H1 (cell line): ENCODE measurements at regions not wholly inside any gene's neighbourhood (a gene's known extent, or its start where the extent isn't known, plus 50 kb on each side); places are given as distances from the start of the nearest gene placed in this dataset.
A peak's percentile ranks its signal among the peaks of the same experiment; 100 is the strongest.

ENCODE experiments used
- CTCF ChIA-PET: fragments of 300-600 bp; sonication (Branson Sonifier 250); formaldehyde crosslinking; loops from one replicate; lab custom pipeline; 2021; ENCODE audit not compliant: partially characterized antibody; lab: Charles Lee
- POLR2A ChIA-PET: fragments of 300-600 bp; sonication (Branson Sonifier 250); formaldehyde crosslinking; loops from one replicate; lab custom pipeline; 2021; ENCODE audit warnings: inconsistent platforms; ENCODE audit not compliant: partially characterized antibody; lab: Charles Lee
- DNase-seq, 2 experiments: peaks; one replicate each; pipeline versions ENCODE4 v3.0.0 to v3.0.0-alpha.2; 2010 to 2022; ENCODE audit warnings: low spot score in 2 of 2, low read depth in 1 of 2, mixed read lengths in 1 of 2
- FAIRE-seq: peaks from 2 replicates; lab custom pipeline; 2011; peaks lifted over from hg19 to GRCh38; lab: Jason Lieb, UNC
- H2AFZ ChIP-seq: 2 replicates; pipeline ENCODE4 v1.8.1; 2012; ENCODE audit warnings: low read length, inconsistent platforms
- H2AK5ac ChIP-seq: 2 replicates; pipeline ENCODE4 v1.6.1; 2013; ENCODE audit warnings: low read depth, low read length
- H2BK120ac ChIP-seq: replicated peaks from 2 replicates; pipeline ENCODE3; 2013; ENCODE audit warnings: low read depth, low read length, inconsistent platforms
- H2BK12ac ChIP-seq: 2 replicates; pipeline ENCODE4 v1.6.1; 2013; ENCODE audit warnings: low read depth, low read length
- H2BK15ac ChIP-seq: 2 replicates; pipeline ENCODE4 v1.6.1; 2013; ENCODE audit warnings: low read length
- H2BK20ac ChIP-seq: 2 replicates; pipeline ENCODE4 v1.6.1; 2013; ENCODE audit warnings: low read length
- H2BK5ac ChIP-seq: 2 replicates; pipeline ENCODE4 v1.6.1; 2013; ENCODE audit warnings: low read depth, low read length
- H3K14ac ChIP-seq: 2 replicates; pipeline ENCODE4 v1.6.1; 2013; ENCODE audit warnings: inconsistent platforms; ENCODE audit not compliant: insufficient read length
- H3K18ac ChIP-seq: 2 replicates; pipeline ENCODE4 v1.6.1; 2013; ENCODE audit warnings: low read length; ENCODE audit errors: extremely low read depth
- H3K23ac ChIP-seq: 2 replicates; pipeline ENCODE4 v1.6.1; 2013; ENCODE audit warnings: inconsistent platforms; ENCODE audit not compliant: insufficient read length
- H3K23me2 ChIP-seq: 2 replicates; pipeline ENCODE4 v1.6.1; 2013; ENCODE audit warnings: low read depth, low read length
- H3K27ac ChIP-seq: 2 replicates; pipeline ENCODE4 v1.6.1; 2011; ENCODE audit warnings: low read depth, low read length, inconsistent platforms
- H3K27me3 ChIP-seq, 4 experiments: replicated peaks in 1 of 4; 1 replicate in 1 of 4; 2 replicates in 3 of 4; pipeline versions ENCODE4 v1.6.1 to v1.8.1; 2011 to 2013; ENCODE audit warnings: low read length in 3 of 4, mild to moderate bottlenecking in 3 of 4, inconsistent platforms in 2 of 4, mixed read lengths in 2 of 4, moderate library complexity in 1 of 4; ENCODE audit not compliant: control insufficient read depth in 3 of 4, insufficient read depth in 3 of 4; ENCODE audit errors: extremely low read depth in 1 of 4
- H3K36me3 ChIP-seq, 4 experiments: 2 replicates each; pipeline versions ENCODE4 v1.6.1 to v1.8.1; 2011 to 2013; ENCODE audit warnings: mild to moderate bottlenecking in 4 of 4, low read length in 3 of 4, moderate library complexity in 2 of 4, control low read depth in 1 of 4, inconsistent platforms in 1 of 4; ENCODE audit not compliant: insufficient read depth in 4 of 4, control insufficient read depth in 2 of 4
- H3K4ac ChIP-seq: replicated peaks from 2 replicates; pipeline ENCODE3; 2013; ENCODE audit warnings: low read length, low read depth, mixed read lengths, inconsistent platforms; ENCODE audit not compliant: insufficient read length
- H3K4me1 ChIP-seq, 4 experiments: replicated peaks in 1 of 4; 1 replicate in 1 of 4; 2 replicates in 3 of 4; pipeline versions ENCODE4 v1.6.1 to v1.8.1; 2011 to 2013; ENCODE audit warnings: low read length in 3 of 4, inconsistent platforms in 2 of 4, mixed read lengths in 1 of 4; ENCODE audit not compliant: insufficient read depth in 4 of 4, control insufficient read depth in 3 of 4
- H3K4me2 ChIP-seq, 2 experiments: 2 replicates each; pipeline versions ENCODE4 v1.6.1 to v1.8.1; 2011 to 2013; ENCODE audit warnings: low read depth in 2 of 2, low read length in 2 of 2, control low read depth in 1 of 2, inconsistent platforms in 1 of 2, mild to moderate bottlenecking in 1 of 2; ENCODE audit not compliant: insufficient read depth in 1 of 2
- H3K4me3 ChIP-seq, 4 experiments: fragments of 200-600, 300-600 bp in 1 of 4; sonication (generic), shearing (Covaris generic), sonication (Bioruptor Twin) in 1 of 4; 2 replicates each; pipeline versions ENCODE4 v1.5.1 to v1.8.1; 2011 to 2016; ENCODE audit warnings: low read length in 4 of 4, low read depth in 3 of 4, control low read depth in 2 of 4, inconsistent platforms in 2 of 4, mild to moderate bottlenecking in 2 of 4, mixed read lengths in 1 of 4, moderate library complexity in 1 of 4; ENCODE audit not compliant: insufficient read depth in 2 of 4; ENCODE audit errors: extremely low read depth in 1 of 4
- H3K56ac ChIP-seq: replicated peaks from 2 replicates; pipeline ENCODE3; 2013; ENCODE audit warnings: low read depth, mild to moderate bottlenecking, mixed read lengths, low read length, inconsistent platforms; ENCODE audit not compliant: insufficient read length
- H3K79me1 ChIP-seq: 2 replicates; pipeline ENCODE4 v1.6.1; 2013; ENCODE audit warnings: low read depth, low read length, control low read depth
- H3K79me2 ChIP-seq, 2 experiments: 2 replicates each; pipeline versions ENCODE4 v1.6.1 to v1.8.1; 2012 to 2013; ENCODE audit warnings: low read length in 2 of 2, mild to moderate bottlenecking in 2 of 2, inconsistent platforms in 1 of 2; ENCODE audit not compliant: insufficient read depth in 2 of 2, control insufficient read depth in 1 of 2
- H3K9ac ChIP-seq, 4 experiments: replicated peaks in 1 of 4; 1 replicate in 1 of 4; 2 replicates in 3 of 4; pipeline versions ENCODE4 v1.6.1 to v1.8.1; 2011 to 2013; ENCODE audit warnings: low read depth in 3 of 4, low read length in 3 of 4, control low read depth in 2 of 4, mild to moderate bottlenecking in 2 of 4, moderate library complexity in 2 of 4, inconsistent platforms in 1 of 4; ENCODE audit errors: extremely low read depth in 1 of 4
- H3K9me3 ChIP-seq, 2 experiments: 2 replicates each; pipeline versions ENCODE4 v1.6.1 to v1.8.1; 2012 to 2013; ENCODE audit warnings: mild to moderate bottlenecking in 2 of 2, moderate library complexity in 2 of 2, control low read depth in 1 of 2, inconsistent platforms in 1 of 2, low read depth in 1 of 2, low read length in 1 of 2, mixed read lengths in 1 of 2; ENCODE audit not compliant: insufficient read depth in 2 of 2
- H4K20me1 ChIP-seq, 2 experiments: replicated peaks in 1 of 2; 2 replicates each; pipeline versions ENCODE3 to v1.8.1; 2011 to 2013; ENCODE audit warnings: inconsistent platforms in 2 of 2, low read length in 2 of 2, mild to moderate bottlenecking in 1 of 2; ENCODE audit not compliant: insufficient read depth in 2 of 2, control insufficient read depth in 1 of 2
- H4K5ac ChIP-seq: 2 replicates; pipeline ENCODE4 v1.6.1; 2013; ENCODE audit warnings: low read length, low read depth, mixed read lengths, inconsistent platforms; ENCODE audit not compliant: insufficient read length
- H4K8ac ChIP-seq: 2 replicates; pipeline ENCODE4 v1.8.0; 2013; ENCODE audit warnings: mild to moderate bottlenecking, moderate library complexity, low read length, inconsistent platforms; ENCODE audit not compliant: insufficient read depth; ENCODE audit errors: extremely low read depth
- H4K91ac ChIP-seq: replicated peaks from 2 replicates; pipeline ENCODE3; 2013; ENCODE audit warnings: low read length, mixed read lengths, inconsistent platforms; ENCODE audit not compliant: insufficient read length
- BRCA1 ChIP-seq: IDR thresholded peaks from 2 replicates; pipeline ENCODE4 v1.6.1; 2012; ENCODE audit warnings: low read depth, low read length, improper control_type of control experiment
- HDAC6 ChIP-seq: IDR thresholded peaks from one replicate; pipeline ENCODE4 v1.7.1; 2012; ENCODE audit warnings: low read depth, mild to moderate bottlenecking, inconsistent platforms, low read length, moderate library complexity
- WGBS, 2 experiments: shearing (Covaris generic) in 1 of 2; methylation state at CpG; one replicate each; pipeline versions ENCODE4 v1.1.6 to v1.1.7; 2013 to 2015; ENCODE audit warnings: low lambda C conversion rate in 2 of 2, mixed read lengths in 2 of 2, inconsistent platforms in 1 of 2, low coverage in 1 of 2, missing lambda C conversion rate in 1 of 2; ENCODE audit not compliant: insufficient replicate concordance in 2 of 2, insufficient coverage in 1 of 2, insufficient read length in 1 of 2; ENCODE audit errors: extremely low coverage in 1 of 2, missing lambda C conversion rate in 1 of 2; 5-methylcytosine and 5-hydroxymethylcytosine counted together

- H4K91ac ChIP-seq, result peak overlapping the region; percentile 10
- H3K4me2 ChIP-seq, result no peak overlapping the region
- no peak overlapping the region for H4K5ac ChIP-seq
- H4K8ac ChIP-seq, result no peak overlapping the region; the same call in 1 of the 2 replicates
- TF ChIP-seq BRCA1, result no peak
- TF ChIP-seq HDAC6, result no peak
- H2BK15ac ChIP-seq, result no peak overlapping the region
- H2AK5ac ChIP-seq, result no peak overlapping the region
- POLR2A ChIA-PET, result no interaction called here
- no peaks in the 10 kb centered on the region for H4K20me1 ChIP-seq
- H2BK120ac ChIP-seq, result no peak overlapping the region
- H3K23ac ChIP-seq, result no peak overlapping the region
- H3K9ac ChIP-seq, result no peak overlapping the region
- peaks cover 0 to 1% (median 0%) of the 10 kb centered on the region in 4 experiments; a peak in 2 of 7 replicates for H3K27me3 ChIP-seq
- no peak overlapping the region for H3K18ac ChIP-seq
- DNase-seq (no peak), FAIRE-seq (no peak)
- H3K23me2 ChIP-seq, result peaks cover 2% of the 10 kb centered on the region; the same call in 1 of the 2 replicates
- no peak overlapping the region for H3K14ac ChIP-seq
- no peaks in the 10 kb centered on the region for H3K79me1 ChIP-seq
- no peaks in the 10 kb centered on the region for H3K36me3 ChIP-seq
- no peaks in the 10 kb centered on the region for H3K9me3 ChIP-seq
- H3K4me3 ChIP-seq, result no peak overlapping the region
- no peak overlapping the region for H3K27ac ChIP-seq
- H2AFZ ChIP-seq, result no peak overlapping the region
- 93% methylated on average over 6 of the region's 6 CpGs; no CpG with 5 or more reads in 1 of the 2 experiments for WGBS, 2 experiments
- H3K79me2 ChIP-seq, result no peaks in the 10 kb centered on the region
- H2BK12ac ChIP-seq, result no peak overlapping the region
- no peak overlapping the region for H3K56ac ChIP-seq
- no peak overlapping the region for H2BK20ac ChIP-seq
- CTCF ChIA-PET, result interaction anchor here (0.6 to 1.5 kb wide), 3 partner anchors 13 to 964 kb away, joined by 3 to 4 read pairs (median 3); no protein-coding TSS in a partner anchor
- H2BK5ac ChIP-seq, result no peak overlapping the region
- H3K4me1 ChIP-seq, result no peaks in the 10 kb centered on the region
- no peak overlapping the region for H3K4ac ChIP-seq
Observed at GRCh38 chr15:61401903-61402698, 173.0 kb upstream of the RORA start.
